DND-41 (cell line): ENCODE measurements at regions not wholly inside any gene's neighbourhood (a gene's known extent, or its start where the extent isn't known, plus 50 kb on each side); places are given as distances from the start of the nearest gene placed in this dataset.
"Not testable (repeated sequence)": the region's sequence is repeated elsewhere in the genome, so short reads cannot be mapped to it uniquely, and the experiment has no call there.

Experiments used
- ATAC-seq: fragments of 200-7000 bp; cut with Tn5 transposase; 3 replicates; pipeline ENCODE4 v1.9.1; 2021; ENCODE audit warnings: low read depth; ENCODE audit not compliant: insufficient read depth
- DNase-seq: peaks from one replicate; pipeline ENCODE4 v3.0.0-alpha.2; 2020
- H2AFZ ChIP-seq: 2 replicates; pipeline ENCODE4 v1.6.0; 2012; ENCODE audit warnings: low read depth, low read length
- H3K27ac ChIP-seq: 2 replicates; pipeline ENCODE4 v1.5.1; 2012; ENCODE audit warnings: low read length, inconsistent platforms
- H3K27me3 ChIP-seq: fragments of 200-600 bp; sonication (generic); 2 replicates; pipeline ENCODE4 v1.6.0; 2012; ENCODE audit warnings: low read length, mild to moderate bottlenecking, inconsistent platforms; ENCODE audit not compliant: insufficient read depth, poor library complexity
- H3K36me3 ChIP-seq: 2 replicates; pipeline ENCODE4 v1.5.1; 2012; ENCODE audit warnings: low read length, inconsistent platforms; ENCODE audit not compliant: insufficient read depth
- H3K4me1 ChIP-seq: 2 replicates; pipeline ENCODE4 v1.5.1; 2012; ENCODE audit warnings: mild to moderate bottlenecking, low read length; ENCODE audit not compliant: insufficient read depth
- H3K4me2 ChIP-seq: 2 replicates; pipeline ENCODE4 v1.6.0; 2012; ENCODE audit warnings: mild to moderate bottlenecking, moderate library complexity, low read length, inconsistent platforms; ENCODE audit not compliant: insufficient read depth
- H3K4me3 ChIP-seq, 2 experiments: fragments of 200-600 bp in 1 of 2; shearing (Covaris generic) in 1 of 2; 2 replicates each; pipeline ENCODE4 v1.5.1; 2012 to 2016; ENCODE audit warnings: inconsistent platforms in 2 of 2, low read length in 2 of 2, mild to moderate bottlenecking in 2 of 2, low read depth in 1 of 2, moderate library complexity in 1 of 2
- H3K79me2 ChIP-seq: 2 replicates; pipeline ENCODE4 v1.6.0; 2012; ENCODE audit warnings: low read length, inconsistent platforms; ENCODE audit not compliant: insufficient read depth
- H3K9ac ChIP-seq: 2 replicates; pipeline ENCODE4 v1.6.0; 2012; ENCODE audit warnings: low read depth, mild to moderate bottlenecking, inconsistent platforms, low read length, moderate library complexity
- H3K9me3 ChIP-seq: 2 replicates; pipeline ENCODE4 v1.5.1; 2012; ENCODE audit warnings: low read length, moderate library complexity, mild to moderate bottlenecking, inconsistent platforms; ENCODE audit not compliant: insufficient read depth, severe bottlenecking
- H4K20me1 ChIP-seq: 2 replicates; pipeline ENCODE4 v1.6.0; 2012; ENCODE audit warnings: low read length; ENCODE audit not compliant: insufficient read depth

DNA sequence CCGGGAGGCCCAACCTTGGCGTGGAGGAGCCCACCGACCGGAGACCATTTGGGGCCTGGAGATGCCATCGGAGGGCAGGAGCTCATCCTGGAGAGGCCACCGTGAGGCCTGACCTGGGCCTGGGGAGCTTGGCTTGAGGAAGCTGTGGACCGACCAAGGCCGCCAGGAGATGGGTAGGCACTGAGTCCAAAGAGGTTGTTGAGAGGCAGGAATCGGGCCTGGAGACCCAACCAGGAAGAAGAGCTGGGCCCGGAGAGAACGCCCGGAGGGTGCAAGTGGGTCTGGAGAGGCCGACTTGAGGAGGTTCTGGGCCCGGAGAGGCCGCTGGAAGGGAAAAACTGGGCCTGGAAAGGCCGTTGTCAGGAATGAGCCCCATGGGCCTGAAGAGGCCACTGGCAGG lies 313.8 kb downstream of the OR4F29 start:
- not testable (repeated sequence) for H3K4me1 ChIP-seq, DNase-seq, H3K9ac ChIP-seq, H4K20me1 ChIP-seq, H2AFZ ChIP-seq, ATAC-seq, H3K27me3 ChIP-seq, H3K9me3 ChIP-seq, H3K4me2 ChIP-seq, H3K27ac ChIP-seq, H3K79me2 ChIP-seq, H3K4me3 ChIP-seq, H3K36me3 ChIP-seq

DNA sequence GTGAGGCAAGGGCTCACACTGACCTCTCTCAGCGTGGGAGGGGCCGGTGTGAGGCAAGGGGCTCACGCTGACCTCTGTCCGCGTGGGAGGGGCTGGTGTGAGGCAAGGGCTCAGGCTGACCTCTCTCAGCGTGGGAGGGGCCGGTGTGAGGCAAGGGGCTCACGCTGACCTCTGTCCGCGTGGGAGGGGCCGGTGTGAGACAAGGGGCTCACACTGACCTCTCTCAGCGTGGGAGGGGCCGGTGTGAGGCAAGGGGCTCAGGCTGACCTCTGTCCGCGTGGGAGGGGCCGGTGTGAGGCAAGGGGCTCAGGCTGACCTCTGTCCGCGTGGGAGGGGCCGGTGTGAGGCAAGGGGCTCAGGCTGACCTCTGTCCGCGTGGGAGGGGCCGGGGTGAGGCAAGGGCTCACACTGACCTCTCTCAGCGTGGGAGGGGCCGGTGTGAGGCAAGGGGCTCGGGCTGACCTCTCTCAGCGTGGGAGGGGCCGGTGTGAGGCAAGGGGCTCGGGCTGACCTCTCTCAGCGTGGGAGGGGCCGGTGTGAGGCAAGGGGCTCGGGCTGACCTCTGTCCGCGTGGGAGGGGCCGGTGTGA lies 315.0 kb downstream of the OR4F29 start:
- H3K4me2 ChIP-seq, H3K4me3 ChIP-seq, H3K9me3 ChIP-seq, H2AFZ ChIP-seq, DNase-seq, H4K20me1 ChIP-seq, H3K79me2 ChIP-seq, H3K27ac ChIP-seq, H3K27me3 ChIP-seq, H3K9ac ChIP-seq, H3K4me1 ChIP-seq, H3K36me3 ChIP-seq, ATAC-seq: not testable (repeated sequence)

DNA sequence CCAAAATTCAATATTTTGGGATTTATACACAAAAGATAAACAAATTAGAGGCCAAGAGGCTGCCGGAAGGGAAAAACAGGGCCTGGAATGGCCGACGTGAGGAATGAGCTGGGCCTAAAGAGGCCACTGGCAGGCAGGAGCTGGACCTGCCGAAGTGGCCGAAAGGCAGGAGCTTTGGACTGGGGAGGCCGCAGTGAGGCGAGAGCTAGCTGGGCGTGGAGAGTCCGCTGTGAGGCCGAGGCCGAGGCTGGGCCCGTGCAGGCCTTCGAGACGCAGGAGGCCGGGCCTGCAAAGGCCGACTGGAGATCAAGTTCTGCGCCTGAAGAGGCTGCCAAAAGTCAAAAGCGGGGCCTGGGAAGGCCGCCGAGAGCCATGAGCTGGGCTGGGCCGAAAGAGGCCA lies 316.5 kb downstream of the OR4F29 start:
- not testable (repeated sequence) for ATAC-seq, H3K79me2 ChIP-seq, DNase-seq, H2AFZ ChIP-seq, H3K4me2 ChIP-seq, H3K36me3 ChIP-seq, H3K27me3 ChIP-seq, H3K9me3 ChIP-seq, H3K4me1 ChIP-seq, H4K20me1 ChIP-seq, H3K9ac ChIP-seq, H3K27ac ChIP-seq, H3K4me3 ChIP-seq

DNA sequence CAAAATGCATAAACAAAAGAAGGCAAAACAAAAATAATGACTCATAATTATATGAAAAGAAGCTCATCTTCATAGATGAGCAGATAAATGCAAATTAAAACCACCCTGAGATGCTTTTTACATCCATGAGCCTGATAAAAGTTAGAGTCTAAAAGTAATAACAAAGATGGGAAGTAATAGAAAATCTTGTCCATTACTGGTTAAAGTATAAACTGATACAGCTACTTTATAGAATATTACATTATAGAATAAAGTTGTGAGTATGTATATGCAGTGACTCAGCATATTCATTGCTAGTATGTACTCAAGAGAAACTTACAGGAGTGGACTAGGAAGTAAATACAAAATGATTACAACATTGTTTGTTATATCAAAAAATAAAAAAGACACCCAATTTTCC lies 333.0 kb downstream of the OR4F29 start:
- not testable (repeated sequence) for H3K9me3 ChIP-seq, H3K4me3 ChIP-seq, H3K27ac ChIP-seq, H3K27me3 ChIP-seq, H4K20me1 ChIP-seq, DNase-seq, H3K79me2 ChIP-seq, H3K4me2 ChIP-seq, ATAC-seq, H2AFZ ChIP-seq, H3K4me1 ChIP-seq, H3K9ac ChIP-seq, H3K36me3 ChIP-seq

DNA sequence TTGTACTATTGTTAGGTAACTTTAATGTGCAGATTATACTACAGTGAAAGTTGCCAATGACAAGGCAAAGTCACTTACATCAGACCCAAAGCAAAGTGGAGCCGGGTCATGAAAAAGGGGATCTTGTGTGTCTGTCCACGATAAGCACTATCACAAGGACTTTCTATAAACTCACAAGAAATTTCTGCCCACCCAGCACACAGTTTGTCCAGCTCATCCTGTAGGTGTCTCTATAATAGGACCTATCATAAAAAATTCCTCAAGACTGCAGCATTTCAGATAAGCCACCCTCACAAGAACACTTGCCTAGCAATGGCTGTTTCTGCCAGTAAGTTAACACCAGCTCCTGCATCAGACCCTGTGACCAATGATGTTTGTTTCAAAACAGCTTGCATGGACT lies 335.9 kb downstream of the OR4F29 start:
- not testable (repeated sequence) for H3K9me3 ChIP-seq, H3K36me3 ChIP-seq, ATAC-seq, H2AFZ ChIP-seq, H3K4me3 ChIP-seq, H3K27ac ChIP-seq, H3K4me1 ChIP-seq, H3K79me2 ChIP-seq, H3K9ac ChIP-seq, H3K27me3 ChIP-seq, H3K4me2 ChIP-seq, H4K20me1 ChIP-seq, DNase-seq

DNA sequence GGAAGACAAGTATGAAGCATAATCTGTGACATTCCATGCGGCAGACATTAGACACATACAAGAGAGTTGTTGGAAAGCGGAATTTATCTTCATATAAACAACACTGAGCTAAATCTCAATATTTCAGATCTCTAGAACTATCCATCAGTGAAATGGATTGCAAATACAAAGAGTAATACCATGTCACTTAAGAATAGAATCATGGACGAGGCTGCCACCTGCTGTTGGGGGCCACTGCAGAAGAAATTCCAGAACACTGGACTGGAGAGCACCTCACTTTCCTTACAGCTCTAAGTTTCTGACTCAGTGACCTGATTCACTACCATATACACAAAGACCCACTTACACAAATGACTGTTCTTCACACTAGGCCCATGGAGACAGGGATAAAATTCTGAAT lies 346.7 kb downstream of the OR4F29 start:
- not testable (repeated sequence) for H3K4me1 ChIP-seq, H3K4me2 ChIP-seq, H3K9ac ChIP-seq, H3K9me3 ChIP-seq, H3K27me3 ChIP-seq, H3K4me3 ChIP-seq, H3K36me3 ChIP-seq, ATAC-seq, H3K79me2 ChIP-seq, H3K27ac ChIP-seq, H4K20me1 ChIP-seq, H2AFZ ChIP-seq
- peak; percentile 27 for DNase-seq

DNA sequence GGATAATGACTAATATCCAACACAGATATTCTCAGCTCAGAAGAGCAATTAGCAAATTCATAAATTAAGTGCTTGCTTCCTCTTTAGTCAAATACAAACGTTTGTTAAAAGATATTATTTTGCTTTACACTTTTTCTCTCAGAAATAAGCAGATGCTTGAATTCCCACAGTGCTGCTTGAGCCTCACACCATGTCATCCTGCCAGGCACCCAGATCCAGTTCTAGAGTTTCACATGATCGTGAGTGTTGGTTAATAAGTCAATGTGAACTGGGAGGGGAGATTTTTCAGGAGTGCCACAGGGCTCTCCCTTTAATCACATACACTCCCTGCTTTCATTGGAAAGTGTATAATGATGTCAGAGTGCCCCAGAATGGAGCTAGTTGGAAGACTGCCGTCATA lies 352.0 kb downstream of the OR4F29 start:
- not testable (repeated sequence) for H3K9ac ChIP-seq, ATAC-seq, H4K20me1 ChIP-seq, H3K9me3 ChIP-seq, H3K4me2 ChIP-seq, H3K27ac ChIP-seq, H3K79me2 ChIP-seq, H2AFZ ChIP-seq, H3K4me3 ChIP-seq, DNase-seq, H3K36me3 ChIP-seq, H3K4me1 ChIP-seq, H3K27me3 ChIP-seq

DNA sequence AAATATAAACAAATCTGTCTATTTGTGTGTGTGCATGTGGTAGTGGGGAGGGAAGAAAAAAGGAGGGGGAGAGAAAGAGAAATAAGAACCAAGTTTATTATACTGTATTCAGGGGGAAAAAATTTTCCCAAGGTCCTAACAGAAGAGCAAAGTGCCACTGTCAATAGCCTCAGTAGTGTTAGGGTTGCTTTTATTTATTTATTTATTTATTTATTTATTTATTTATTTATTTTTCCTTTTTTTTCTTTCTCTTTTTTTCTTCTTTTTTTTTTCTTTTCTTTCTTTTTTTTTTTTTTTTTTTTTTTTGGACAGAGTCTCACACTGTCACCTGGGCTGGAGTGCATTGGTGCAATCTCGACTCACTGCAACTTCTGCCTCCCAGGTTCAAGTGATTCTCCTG lies 352.7 kb downstream of the OR4F29 start:
- not testable (repeated sequence) for H3K27ac ChIP-seq, H2AFZ ChIP-seq, H3K79me2 ChIP-seq, H4K20me1 ChIP-seq, H3K4me2 ChIP-seq, H3K4me3 ChIP-seq, DNase-seq, H3K9me3 ChIP-seq, H3K27me3 ChIP-seq, H3K36me3 ChIP-seq, H3K4me1 ChIP-seq, H3K9ac ChIP-seq, ATAC-seq
